GM13977 (cell line): ENCODE measurements at regions not wholly inside any gene's neighbourhood (a gene's known extent, or its start where the extent isn't known, plus 50 kb on each side); places are given as distances from the start of the nearest gene placed in this dataset.

ENCODE experiments used
- DNase-seq: peaks from one replicate; pipeline ENCODE4 v3.0.0; 2012; ENCODE audit warnings: low spot score
- CTCF ChIP-seq: IDR thresholded peaks from 2 replicates; pipeline ENCODE4 v1.5.1; 2012; ENCODE audit warnings: mild to moderate bottlenecking, control low read depth; ENCODE audit not compliant: insufficient read depth; ENCODE audit errors: extremely low read depth, missing control alignments
- in situ Hi-C: fragments of 300-500 bp; cut with MboI; formaldehyde crosslinking; loops from one replicate; pipeline ENCODE4 v1.12.0; 2022; ENCODE audit warnings: low sequenced_read_pairs, low pct_unique_long_range_greater_than_20kb, mixed read lengths, inconsistent platforms; ENCODE audit not compliant: unreplicated experiment

GRCh38 chr5:121175986-121176385 lies 675.7 kb upstream of the FTMT start:
- TF ChIP-seq CTCF, result no peak
- in situ Hi-C loops, result no loop called here
- DNase-seq, result no peak

- DNase-seq, result no peak
- TF ChIP-seq CTCF, result no peak
- in situ Hi-C loops, result no loop called here
These were observed 668.7 kb upstream of the FTMT start for GRCh38 chr5:121182788-121183490.

GRCh38 chr5:121188849-121189248 lies 662.8 kb upstream of the FTMT start:
- DNase-seq, result no peak
- no peak for TF ChIP-seq CTCF
- in situ Hi-C loops, result no loop called here

- in situ Hi-C loops, result no loop called here
- no peak for TF ChIP-seq CTCF
- no peak for DNase-seq
These were observed 662.1 kb upstream of the FTMT start for GRCh38 chr5:121189342-121190305.

- no peak for TF ChIP-seq CTCF
- DNase-seq, result no peak
- in situ Hi-C loops, result no loop called here
These were observed 652.3 kb upstream of the FTMT start for GRCh38 chr5:121199216-121199999.

- no peak for TF ChIP-seq CTCF
- in situ Hi-C loops, result no loop called here
- DNase-seq, result peak; percentile 3
These were observed 633.6 kb upstream of the FTMT start for GRCh38 chr5:121218086-121218485.
